GM19324 (cell line): ENCODE measurements at regions not wholly inside any gene's neighbourhood (a gene's known extent, or its start where the extent isn't known, plus 50 kb on each side); places are given as distances from the start of the nearest gene placed in this dataset.

Source experiments
- ATAC-seq: cut with Tn5 transposase; IDR thresholded peaks from one replicate; pipeline ENCODE4 v1.9.1; 2021; ENCODE audit warnings: mild to moderate bottlenecking, moderate library complexity; ENCODE audit not compliant: unreplicated experiment, low FRiP score

DNA sequence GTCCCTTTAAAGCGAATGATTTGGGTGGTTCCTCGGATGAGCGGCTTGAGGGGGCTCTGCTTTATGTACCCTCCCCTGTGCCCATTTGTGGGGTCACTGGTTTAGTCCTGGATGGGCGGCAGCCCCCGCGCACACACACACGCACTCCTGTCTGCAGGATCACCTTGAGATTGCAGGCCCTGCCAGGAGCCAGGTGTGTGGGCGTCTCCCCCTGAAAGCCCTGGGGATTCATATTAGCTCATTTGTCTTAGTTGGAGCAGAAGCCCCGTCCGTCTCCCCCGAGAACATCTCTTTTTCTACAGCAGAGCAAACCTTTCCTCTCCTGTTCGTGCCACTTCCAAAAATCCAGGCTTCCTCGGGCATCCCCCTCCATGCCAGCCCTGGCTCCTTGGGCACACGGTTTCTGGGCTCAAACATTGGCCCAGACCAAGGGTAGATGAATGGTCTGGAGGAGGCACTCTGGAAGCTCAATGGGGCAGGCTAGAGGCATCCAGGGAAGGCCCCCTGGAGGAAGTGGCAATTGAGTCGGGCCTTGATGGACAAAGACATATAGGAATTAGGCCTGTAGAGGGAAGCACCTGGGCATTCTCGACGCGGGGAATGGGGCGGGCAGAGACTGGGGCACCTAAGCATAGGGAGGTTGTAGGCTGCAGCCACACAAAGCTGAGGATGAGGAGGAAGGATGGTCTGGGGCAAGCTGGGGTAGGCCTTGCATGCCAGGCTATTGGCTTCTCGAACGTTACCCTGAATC lies 218.5 kb upstream of the GSE1 start:
- ATAC-seq: no peak

- ATAC-seq: no peak
Measured at GRCh38 chr16:85395207-85395912, 217.8 kb upstream of the GSE1 start.

GRCh38 chr16:85395913-85396878 lies 216.9 kb upstream of the GSE1 start:
- ATAC-seq: no peak

GRCh38 chr16:85396879-85397871 lies 215.9 kb upstream of the GSE1 start:
- no peak for ATAC-seq

GRCh38 chr16:85398050-85398451 lies 215.1 kb upstream of the GSE1 start:
- no peak for ATAC-seq

DNA sequence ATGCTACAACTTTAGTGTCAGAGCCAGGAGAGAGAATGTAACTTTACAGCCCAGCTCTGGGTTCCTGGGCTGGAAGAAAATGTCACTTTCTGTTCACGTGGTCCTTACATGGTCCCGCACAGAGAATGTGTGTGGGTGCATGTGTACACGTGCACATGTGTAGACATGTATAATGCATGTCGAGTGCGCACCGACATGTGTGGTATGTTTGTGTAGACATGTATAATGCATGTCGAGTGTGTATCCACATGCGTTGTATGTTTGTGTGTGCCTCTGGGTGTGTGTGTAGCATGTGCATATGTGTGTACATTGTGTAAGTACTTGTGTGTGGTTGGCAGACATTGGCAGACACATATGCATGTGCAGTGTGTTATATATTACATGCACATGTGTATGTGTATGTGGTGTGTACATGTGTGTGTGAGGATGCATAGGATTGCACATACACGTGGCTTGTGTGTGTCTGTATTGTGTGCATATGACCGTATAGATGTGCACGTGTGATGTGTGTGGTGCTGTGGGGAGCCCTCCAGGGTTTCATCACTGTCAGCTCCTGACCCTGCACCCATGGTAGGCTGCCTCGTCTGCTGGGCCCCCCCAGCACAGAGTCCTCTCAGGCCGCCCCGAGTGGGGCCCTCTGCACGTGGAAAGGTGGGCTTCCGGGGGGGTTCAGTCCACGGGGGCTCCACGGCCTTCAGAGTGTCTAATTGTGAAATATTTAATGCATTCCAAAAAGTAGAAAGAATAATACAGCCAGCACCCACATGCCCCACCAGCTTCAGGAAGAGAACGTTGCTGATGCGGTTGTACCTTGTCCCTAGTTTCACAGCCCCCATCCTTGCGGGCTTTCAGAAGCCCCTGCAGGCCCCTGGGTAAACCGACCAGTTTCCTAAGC lies 214.2 kb upstream of the GSE1 start:
- ATAC-seq: no peak

- ATAC-seq: no peak
Measured at GRCh38 chr16:85399583-85400284, 213.4 kb upstream of the GSE1 start.

DNA sequence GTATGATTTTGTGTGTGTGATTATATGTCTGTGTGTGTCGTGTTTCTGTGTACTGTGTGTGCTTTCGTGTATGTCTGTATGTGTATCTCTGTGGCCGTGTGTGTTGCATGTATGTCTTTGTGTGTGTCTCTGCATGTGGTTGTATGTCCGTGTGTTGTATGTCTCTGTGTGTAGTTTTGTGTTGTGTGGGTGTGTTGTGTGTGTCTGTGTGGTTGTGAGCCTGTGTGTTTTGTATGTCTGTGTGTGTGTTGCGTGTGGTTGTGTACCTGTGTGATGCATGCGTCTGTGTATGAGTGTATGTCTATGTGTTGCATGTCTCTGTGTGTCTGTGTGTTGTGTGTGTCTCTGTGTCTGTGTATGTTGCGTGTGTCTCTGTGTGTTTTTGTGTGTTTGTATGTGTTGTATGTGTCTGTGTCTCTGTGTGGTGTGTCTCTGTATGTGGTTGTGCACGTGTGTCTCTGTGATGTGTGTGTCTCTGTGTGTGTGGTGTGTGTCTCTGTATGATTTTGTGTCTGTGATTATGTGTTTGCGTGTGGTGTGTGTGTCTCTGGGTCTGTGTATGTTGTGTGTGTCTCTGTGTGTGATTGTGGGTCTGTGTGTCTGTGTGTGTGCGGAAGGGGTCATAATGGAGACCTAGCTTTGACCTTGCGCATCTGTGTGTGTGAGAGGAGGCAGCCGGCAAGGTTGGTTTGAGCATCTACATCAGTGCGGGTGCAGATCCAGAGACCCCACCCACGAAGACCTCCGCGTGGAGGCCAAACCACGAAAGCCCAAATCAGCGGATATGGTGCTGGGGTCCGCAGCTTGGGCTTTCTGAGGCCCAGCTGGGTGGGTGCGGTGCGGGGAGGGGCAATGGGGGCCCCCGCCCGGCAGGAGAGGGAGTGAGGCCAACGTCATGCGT lies 212.6 kb upstream of the GSE1 start:
- no peak for ATAC-seq

- no peak for ATAC-seq
Measured at GRCh38 chr16:85401370-85401916, 211.7 kb upstream of the GSE1 start.

DNA sequence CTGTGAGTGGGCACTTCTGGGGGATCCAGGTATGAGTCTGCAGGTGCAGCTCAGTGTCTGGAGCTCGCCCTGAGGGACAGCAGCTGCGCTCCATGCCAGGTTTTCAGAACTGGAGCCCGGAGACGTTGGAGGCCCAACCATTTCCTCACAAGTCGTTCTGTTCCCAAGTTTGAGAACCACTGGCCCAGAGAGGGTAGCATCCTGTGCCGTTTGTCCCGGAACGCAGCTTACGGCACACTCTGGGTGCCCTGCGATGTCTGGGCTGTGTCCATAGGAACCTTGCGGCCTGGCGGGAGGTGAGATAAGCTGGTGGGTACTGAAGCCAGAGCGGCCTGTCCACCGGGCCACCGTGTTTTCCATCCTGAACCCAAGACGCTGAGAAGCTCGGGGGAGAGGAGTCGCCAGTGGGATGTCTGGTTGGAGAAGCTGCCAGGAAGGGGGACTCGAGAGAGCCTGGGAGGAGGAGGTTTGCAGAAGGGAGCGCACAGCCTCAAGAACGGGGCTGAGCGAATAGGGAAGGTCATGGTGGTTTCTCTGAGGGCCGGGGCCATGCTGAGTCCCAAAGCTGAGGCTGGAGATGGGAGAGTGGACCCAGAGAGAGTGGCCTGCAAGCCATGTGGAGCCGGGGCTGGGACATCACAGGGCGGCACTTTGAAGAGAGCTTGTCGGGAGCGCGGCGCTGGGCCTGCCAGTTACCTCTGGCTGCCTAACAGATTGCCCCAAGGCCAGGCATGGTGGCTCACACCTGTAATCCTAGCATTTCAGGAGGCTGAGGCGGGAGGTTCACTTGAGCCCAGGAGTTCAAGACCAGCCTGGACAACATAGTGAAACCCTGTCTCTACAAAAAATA lies 211.0 kb upstream of the GSE1 start:
- ATAC-seq: no peak

DNA sequence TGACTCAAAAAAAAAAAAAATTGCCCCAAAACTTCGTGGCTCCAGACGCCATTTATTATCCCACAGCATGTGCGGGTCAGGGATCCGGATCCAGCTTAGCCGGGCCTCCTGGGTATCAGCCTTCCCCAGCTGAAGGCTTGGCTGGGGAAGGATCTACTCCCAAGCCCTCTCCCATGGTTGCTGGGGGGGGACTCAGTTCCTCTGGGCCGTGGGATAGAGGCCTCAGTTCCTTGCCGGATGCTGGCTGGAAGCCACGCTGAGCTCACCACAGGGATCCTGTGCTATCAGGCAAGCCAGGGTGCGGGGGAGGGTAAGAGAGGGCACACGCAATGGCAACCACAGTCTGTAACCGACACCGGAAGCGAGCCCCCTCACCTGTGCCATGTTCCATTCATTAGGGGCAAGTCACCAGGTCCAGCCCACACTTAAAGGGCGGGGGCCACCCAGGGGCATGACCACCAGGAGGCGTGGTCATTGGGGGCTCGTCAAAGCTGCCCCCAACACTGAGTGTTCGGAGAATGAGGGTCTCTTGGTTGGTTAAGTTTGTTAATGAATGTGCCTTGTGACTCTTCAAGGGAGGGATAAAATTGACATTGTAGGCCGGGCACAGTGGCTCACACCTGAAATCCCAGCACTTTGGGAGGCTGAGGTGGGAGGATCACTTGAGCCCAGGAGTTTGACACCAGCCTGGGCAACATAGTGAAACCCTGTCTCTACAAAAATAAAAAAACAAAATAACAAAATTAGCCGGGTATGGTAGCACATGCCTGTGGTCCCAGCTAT lies 210.0 kb upstream of the GSE1 start:
- ATAC-seq: no peak

GRCh38 chr16:85403693-85404092 lies 209.4 kb upstream of the GSE1 start:
- ATAC-seq: no peak

GRCh38 chr16:85412911-85413520 lies 200.1 kb upstream of the GSE1 start:
- ATAC-seq: no peak

GRCh38 chr16:85413691-85414663 lies 199.1 kb upstream of the GSE1 start:
- no peak for ATAC-seq
